Activated CD4-positive, alpha-beta T cell treated with anti-CD3 and anti-CD28 coated beads, Interleukin-2, Interleukin-6, amounts not matched to agents 100 ng/mL and 50 ng/mL, durations not matched to agents 16 hours and 8 hours (primary cell): ENCODE measurements at regions not wholly inside any gene's neighbourhood (a gene's known extent, or its start where the extent isn't known, plus 50 kb on each side); places are given as distances from the start of the nearest gene placed in this dataset.
"Not testable (repeated sequence)": the region's sequence is repeated elsewhere in the genome, so short reads cannot be mapped to it uniquely, and the experiment has no call there.

Experiments
- DNase-seq: peaks from one replicate; pipeline ENCODE4 v3.0.0-alpha.2; 2020

DNA sequence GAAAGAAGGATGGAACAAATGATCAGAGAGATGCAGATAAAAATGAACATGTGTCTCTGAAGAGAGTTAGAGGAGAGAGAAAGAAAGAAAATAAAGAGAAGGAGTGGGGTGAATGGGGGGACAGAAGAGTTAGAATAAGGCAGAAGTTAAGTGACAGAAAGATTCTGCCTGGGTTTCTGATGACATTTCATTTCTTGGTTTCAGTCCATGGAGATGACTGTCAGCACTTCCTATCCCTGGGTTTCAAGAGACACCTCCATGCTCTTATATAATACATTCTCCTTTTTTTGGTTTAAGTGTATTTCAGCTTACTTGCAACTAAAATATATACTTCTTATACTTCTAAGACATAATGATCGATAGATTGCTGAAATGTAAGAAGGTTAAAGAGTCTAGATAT lies 213.0 kb upstream of the IL12B start:
- DNase-seq: no peak

DNA sequence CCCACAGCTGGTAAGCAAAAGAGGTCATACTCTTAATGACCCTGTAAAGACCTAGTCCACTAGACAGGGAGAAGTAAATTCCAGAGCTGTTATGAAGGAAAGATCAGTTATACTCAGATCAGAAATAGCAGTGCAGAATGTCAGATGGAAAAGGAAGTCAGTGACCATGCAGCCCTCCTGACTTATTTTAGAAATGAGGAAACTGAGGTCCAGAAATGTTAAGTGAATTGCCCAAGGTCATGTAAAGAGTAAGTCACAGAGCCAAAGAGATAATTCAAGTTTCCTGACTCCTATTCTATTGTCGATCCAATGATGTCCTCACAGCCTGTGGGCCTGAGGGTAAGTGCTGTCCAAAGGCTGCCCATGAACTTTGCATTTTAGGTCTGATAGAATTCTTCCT lies 214.9 kb upstream of the IL12B start:
- DNase-seq: no peak

DNA sequence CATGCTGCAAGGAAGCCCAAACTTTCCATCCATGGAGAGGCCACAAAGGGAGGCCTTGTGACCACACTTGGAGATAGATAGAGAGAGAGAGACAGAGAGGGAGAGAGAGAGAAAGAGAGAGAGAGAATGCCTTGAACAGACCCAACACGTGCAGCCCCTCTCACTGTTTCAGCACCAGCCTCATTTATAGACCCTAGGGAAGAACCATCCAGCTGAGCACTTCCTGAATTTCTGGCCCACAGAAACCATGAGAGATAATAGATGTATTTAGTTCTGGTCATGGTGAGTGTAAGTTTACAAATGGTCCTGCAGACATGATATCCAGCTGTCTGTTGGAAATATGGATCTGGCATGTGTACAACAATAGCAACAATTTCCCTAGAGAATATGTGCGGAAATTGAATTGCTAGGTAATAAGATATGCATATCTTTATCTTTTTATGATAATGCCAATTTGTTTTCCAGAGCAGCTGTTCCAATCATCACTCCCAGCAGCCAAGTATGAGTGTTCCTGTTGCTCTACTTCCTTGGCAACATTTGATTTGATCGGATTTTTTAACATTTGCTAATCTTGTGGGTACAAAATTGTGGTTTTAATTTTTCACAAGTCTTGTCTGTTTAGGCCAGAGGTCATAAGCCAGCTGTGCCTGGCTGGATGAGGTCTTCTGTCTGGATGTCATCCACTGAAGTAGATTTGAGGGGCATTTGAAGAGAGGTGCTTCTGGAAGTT lies 217.3 kb upstream of the IL12B start:
- DNase-seq: no peak

- DNase-seq: no peak
Measured at GRCh38 chr5:159548517-159548916, 218.2 kb upstream of the IL12B start.

- DNase-seq: no peak
Measured at GRCh38 chr5:159549046-159549445, 218.8 kb upstream of the IL12B start.

DNA sequence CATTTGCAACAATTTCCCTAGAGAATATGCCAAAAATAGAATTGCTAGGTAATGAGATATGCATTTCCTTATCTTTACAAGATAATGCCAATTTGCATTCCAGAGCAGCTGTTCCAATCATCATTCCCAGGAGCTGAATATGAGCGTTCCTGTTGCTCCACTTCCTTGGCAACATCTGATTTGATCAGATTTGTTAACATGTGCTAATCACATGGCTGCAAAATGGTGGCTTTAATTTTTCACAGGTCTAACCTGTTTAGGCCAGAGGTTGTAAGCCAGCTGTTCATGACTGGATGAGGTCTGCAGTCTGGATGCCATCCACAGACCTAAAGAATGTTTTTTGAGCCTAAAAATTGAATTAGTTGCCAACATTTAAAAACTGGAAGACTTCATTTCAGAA lies 220.7 kb upstream of the IL12B start:
- no peak for DNase-seq

- DNase-seq: no peak
Measured at GRCh38 chr5:159552751-159553150, 222.5 kb upstream of the IL12B start.

DNA sequence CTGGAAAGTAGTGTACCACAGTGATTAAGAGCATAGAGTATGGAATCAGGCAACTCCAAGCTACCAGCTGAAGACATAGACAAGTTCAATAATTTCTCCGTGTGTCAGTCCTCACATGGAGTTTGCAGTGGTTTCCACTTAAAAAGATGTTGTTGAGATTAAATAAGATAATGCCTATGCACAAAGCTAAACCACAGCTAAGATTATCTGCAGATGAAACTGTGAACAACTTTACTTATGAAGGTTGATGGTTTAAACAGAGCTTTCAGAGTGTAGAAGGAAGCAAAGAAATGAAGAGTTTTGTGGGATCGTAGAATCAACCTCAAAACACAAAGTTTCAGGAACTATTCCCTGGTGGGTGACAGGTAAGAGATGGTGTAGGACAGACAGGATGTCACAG lies 223.5 kb upstream of the IL12B start:
- no peak for DNase-seq

DNA sequence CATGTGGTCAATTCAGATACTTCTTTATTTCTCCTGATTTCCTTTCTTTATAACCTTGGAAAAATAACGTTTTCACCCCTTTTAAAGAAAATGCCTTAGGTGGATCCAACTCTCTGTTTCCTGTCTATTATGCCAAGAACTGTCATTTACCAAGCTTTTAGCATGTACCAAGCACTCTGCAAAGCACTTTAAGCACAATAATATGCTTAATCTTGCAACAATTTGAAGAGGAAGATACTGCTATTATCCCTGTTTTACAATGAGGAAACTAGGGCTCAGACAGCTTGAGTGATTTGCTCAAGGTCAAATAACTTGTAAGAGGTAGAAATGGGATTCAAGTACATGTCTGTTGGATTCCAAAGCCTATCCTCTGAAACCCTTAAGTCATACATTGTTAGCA lies 224.8 kb upstream of the IL12B start:
- no peak for DNase-seq

- no peak for DNase-seq
Measured at GRCh38 chr5:159559337-159559736, 229.1 kb upstream of the IL12B start.

DNA sequence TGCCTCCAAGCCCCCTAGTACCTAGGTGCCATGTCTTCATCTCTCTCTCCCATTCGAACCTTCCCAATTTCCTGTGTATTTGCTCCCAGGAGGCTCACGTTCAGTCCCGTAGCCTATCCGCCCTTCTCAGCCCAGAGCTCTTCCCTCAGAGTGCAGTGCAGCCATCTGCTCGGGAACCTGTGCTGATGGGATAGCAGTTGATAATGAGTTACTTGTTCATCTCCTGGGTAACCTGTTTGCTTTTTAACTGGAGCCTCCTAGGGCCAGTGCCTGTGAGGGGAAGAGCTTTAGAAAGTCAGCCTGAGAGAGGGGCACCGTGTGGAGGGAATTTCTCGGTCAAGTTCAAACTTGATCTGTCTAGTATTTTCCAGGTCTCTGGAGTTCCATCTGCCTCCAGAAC lies 229.8 kb upstream of the IL12B start:
- no peak for DNase-seq

DNA sequence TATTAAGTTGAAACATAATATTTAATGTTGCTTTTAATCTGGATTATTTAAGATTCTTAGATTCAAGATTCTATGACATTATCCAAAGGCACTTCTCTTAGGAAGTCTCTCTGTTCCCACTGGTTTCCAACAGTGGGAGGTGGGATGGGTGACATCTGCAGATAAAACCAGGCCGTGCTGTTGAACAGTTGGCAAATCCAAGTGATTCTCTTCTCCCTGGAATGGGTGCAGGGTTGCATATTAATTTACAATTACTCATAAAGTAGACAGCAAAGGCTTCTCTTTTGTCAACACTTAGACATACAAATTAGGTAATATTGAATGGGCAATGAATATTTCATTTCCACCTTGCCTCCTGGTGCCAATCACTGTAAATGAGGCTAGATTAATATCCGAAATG lies 233.7 kb upstream of the IL12B start:
- DNase-seq: no peak

GRCh38 chr5:159566832-159567231 lies 236.5 kb upstream of the IL12B start:
- no peak for DNase-seq

DNA sequence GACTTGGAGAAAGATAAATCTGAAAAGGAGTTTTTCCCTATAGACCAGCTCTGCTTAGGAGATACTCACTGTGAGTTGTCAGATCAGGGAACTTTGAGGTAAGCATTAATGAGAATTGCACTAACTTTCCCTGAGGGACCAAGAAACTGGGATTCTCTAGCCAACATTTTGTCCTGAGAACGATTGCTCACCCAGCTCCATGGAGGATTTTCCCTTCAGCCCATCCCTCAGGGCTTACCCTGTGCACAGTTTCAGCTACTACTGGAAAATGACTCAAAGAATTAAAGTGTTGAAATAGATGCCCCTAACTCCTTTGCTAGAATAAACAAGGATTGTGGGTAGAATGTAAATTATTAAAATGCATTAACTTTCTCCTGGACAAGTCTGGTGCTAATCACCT lies 237.2 kb upstream of the IL12B start:
- no peak for DNase-seq

DNA sequence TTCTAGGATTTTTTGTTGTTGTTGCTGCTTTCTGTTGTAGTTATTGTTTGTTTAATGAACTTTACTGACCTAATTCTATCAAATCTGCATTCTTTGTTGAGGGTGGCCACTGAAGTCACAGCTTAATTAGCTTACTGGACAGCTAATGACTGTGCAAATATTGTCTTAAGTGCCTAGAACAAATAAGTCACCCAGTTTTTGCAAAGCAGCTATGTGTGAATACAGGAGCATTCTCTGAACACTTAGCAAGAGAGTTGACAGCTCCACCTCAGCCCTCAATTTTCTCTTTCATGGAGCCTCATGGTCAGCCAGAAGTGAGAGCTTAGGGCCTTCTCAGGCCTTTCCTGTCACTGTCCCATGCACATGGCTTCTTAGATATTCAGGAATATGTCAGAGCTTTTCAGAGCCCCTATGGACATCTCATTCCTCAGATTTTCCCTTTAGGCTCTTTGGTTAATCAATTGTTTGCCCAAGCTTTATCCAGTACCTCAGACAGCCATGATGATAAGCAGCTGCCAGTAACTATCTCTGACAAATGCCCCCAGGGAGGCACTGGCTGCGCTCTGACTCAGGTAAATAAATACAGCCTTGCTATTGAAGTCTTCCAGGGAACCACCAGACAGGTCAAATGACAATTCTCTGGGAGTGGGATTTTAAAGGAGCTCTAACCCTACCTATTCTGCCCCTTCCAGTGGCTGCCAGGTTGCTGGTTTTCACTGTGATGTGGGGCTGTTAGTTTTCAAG lies 241.4 kb upstream of the IL12B start:
- no peak for DNase-seq

GRCh38 chr5:159576902-159577301 lies 246.6 kb upstream of the IL12B start:
- no peak for DNase-seq

- no peak for DNase-seq
Measured at GRCh38 chr5:159581502-159582249, 251.4 kb upstream of the IL12B start.

GRCh38 chr5:159582756-159583541 lies 252.7 kb upstream of the IL12B start:
- no peak for DNase-seq

- no peak for DNase-seq
Measured at GRCh38 chr5:159586921-159587320, 256.6 kb upstream of the IL12B start.

DNA sequence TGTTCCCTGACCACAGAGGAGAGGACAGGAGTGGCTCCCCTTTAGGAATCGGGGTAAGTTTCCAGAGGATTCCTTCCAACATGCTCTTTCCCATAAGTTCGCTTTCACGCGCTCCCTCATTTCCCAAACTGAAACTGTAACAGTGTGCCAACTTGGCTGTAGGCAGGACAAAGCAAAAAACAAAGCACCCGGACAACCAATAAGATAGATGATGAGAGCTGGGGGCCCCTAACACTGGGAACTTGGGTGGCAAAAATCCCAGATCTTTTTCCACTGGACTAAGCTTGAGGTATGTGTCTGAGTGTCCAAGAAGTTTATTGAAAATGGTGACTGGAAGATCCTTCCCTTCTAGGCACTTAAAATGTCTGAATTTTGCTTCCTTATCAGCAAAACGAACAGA lies 258.7 kb upstream of the IL12B start:
- no peak for DNase-seq

- DNase-seq: no peak
Measured at GRCh38 chr5:159593518-159594073, 263.3 kb upstream of the IL12B start.

DNA sequence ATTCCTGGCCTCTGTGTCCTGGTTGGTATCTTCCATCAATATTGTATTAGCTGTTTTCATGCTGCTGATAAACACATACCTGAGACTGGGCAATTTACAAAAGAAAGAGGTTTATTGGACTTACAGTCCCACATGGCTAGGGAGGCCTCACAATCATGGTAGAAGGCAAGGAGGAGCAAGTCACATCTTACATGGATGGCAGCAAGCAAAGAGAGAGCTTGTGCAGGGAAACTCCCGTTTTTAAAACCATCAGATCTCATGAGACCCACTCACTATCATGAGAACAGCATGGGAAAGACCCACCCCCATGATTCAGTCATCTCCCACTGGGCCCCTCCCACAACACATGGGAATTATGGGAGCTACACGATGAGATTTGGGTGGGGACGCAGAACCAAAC lies 265.3 kb upstream of the IL12B start:
- not testable (repeated sequence) for DNase-seq

DNA sequence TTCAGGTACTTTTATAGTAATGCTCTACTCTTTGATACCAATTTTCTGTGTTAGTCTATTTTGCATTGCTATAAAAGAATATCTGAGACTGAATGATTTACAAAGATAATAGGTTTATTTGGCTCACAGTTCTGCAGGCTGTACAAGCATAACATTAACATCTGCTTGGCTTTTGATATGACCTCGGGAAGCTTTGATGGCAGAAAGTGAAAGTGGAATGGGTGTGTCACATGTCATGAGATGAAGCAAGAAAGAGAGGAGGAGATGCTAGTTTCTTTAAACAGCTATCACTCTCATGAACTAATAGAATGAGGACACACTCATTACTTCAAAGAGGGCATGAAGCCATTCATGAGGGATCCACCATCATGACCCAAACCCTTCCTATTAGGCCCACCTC lies 270.9 kb upstream of the IL12B start:
- DNase-seq: no peak
